ENCODE measurements at regions not wholly inside any gene's neighbourhood (a gene's known extent, or its start where the extent isn't known, plus 50 kb on each side); places are given as distances from the start of the nearest gene placed in this dataset.
"Not testable (repeated sequence)": the region's sequence is repeated elsewhere in the genome, so short reads cannot be mapped to it uniquely, and the experiment has no call there.

- H3K36me3 Mint-ChIP-seq = no peaks in the 10 kb centered on the region
- no peaks in the 10 kb centered on the region for H3K27me3 Mint-ChIP-seq
- H3K4me1 Mint-ChIP-seq = no peaks in the 10 kb centered on the region
- no peak overlapping the region for H3K4me3 Mint-ChIP-seq
- peaks cover 2 to 3% (median 2%) of the 10 kb centered on the region in 3 donors for H3K9me3 Mint-ChIP-seq
- no peak overlapping the region for H3K27ac Mint-ChIP-seq
These were observed 196.1 kb downstream of the TTC6 start for GRCh38 chr14:37791384-37792036.

GRCh38 chr14:37792124-37792523, 196.7 kb downstream of the TTC6 start:
- H3K4me1 Mint-ChIP-seq = no peaks in the 10 kb centered on the region
- H3K27ac Mint-ChIP-seq = no peak overlapping the region
- H3K4me3 Mint-ChIP-seq = no peak overlapping the region
- H3K36me3 Mint-ChIP-seq = no peaks in the 10 kb centered on the region
- no peaks in the 10 kb centered on the region for H3K27me3 Mint-ChIP-seq
- peaks cover 2 to 3% (median 2%) of the 10 kb centered on the region in 3 donors for H3K9me3 Mint-ChIP-seq

- Mint-ChIP-seq H3K27ac (no peak overlapping the region), H3K27me3 (no peaks in the 10 kb centered on the region), H3K4me3 (no peak overlapping the region), H3K9me3 (peaks cover 2 to 13% (median 2%) of the 10 kb centered on the region in 3 donors), H3K36me3 (no peaks in the 10 kb centered on the region), H3K4me1 (no peaks in the 10 kb centered on the region)
These were observed 201.4 kb downstream of the TTC6 start for GRCh38 chr14:37796703-37797416.

GRCh38 chr14:37797675-37798074, 202.2 kb downstream of the TTC6 start:
- peaks cover 2 to 13% (median 2%) of the 10 kb centered on the region in 3 donors for H3K9me3 Mint-ChIP-seq
- H3K4me1 Mint-ChIP-seq = no peaks in the 10 kb centered on the region
- H3K4me3 Mint-ChIP-seq = no peak overlapping the region
- no peaks in the 10 kb centered on the region for H3K27me3 Mint-ChIP-seq
- H3K27ac Mint-ChIP-seq = no peak overlapping the region
- H3K36me3 Mint-ChIP-seq = no peaks in the 10 kb centered on the region

GRCh38 chr14:37807722-37808121, 212.3 kb downstream of the TTC6 start:
- H3K4me1 Mint-ChIP-seq = peaks cover 0 to 1% (median 0%) of the 10 kb centered on the region in 3 donors
- no peak overlapping the region for H3K27ac Mint-ChIP-seq
- peaks cover 0 to 3% (median 3%) of the 10 kb centered on the region in 3 donors for H3K9me3 Mint-ChIP-seq
- H3K36me3 Mint-ChIP-seq = no peaks in the 10 kb centered on the region
- H3K27me3 Mint-ChIP-seq = no peaks in the 10 kb centered on the region
- no peak overlapping the region for H3K4me3 Mint-ChIP-seq

- Mint-ChIP-seq H3K27me3 (no peaks in the 10 kb centered on the region), H3K36me3 (no peaks in the 10 kb centered on the region), H3K9me3 (no peaks in the 10 kb centered on the region), H3K4me3 (no peak overlapping the region), H3K4me1 (peaks cover 0 to 1% (median 0%) of the 10 kb centered on the region in 3 donors), H3K27ac (no peak overlapping the region)
These were observed 214.8 kb downstream of the TTC6 start for GRCh38 chr14:37810094-37810801.

GRCh38 chr14:37813732-37814131, 218.3 kb downstream of the TTC6 start:
- Mint-ChIP-seq H3K36me3 (no peaks in the 10 kb centered on the region), H3K4me3 (no peak overlapping the region), H3K9me3 (no peaks in the 10 kb centered on the region), H3K27me3 (no peaks in the 10 kb centered on the region), H3K27ac (no peak overlapping the region), H3K4me1 (peaks cover 0 to 1% (median 0%) of the 10 kb centered on the region in 3 donors)

GRCh38 chr14:37816135-37816534, 220.7 kb downstream of the TTC6 start:
- Mint-ChIP-seq H3K4me1 (no peaks in the 10 kb centered on the region), H3K9me3 (peaks cover 0 to 7% (median 0%) of the 10 kb centered on the region in 3 donors), H3K27ac (no peak overlapping the region), H3K36me3 (no peaks in the 10 kb centered on the region), H3K4me3 (no peak overlapping the region), H3K27me3 (no peaks in the 10 kb centered on the region)

GRCh38 chr14:37816743-37817295, 221.4 kb downstream of the TTC6 start:
- H3K27me3 Mint-ChIP-seq = no peaks in the 10 kb centered on the region
- H3K4me1 Mint-ChIP-seq = no peaks in the 10 kb centered on the region
- peaks cover 0 to 7% (median 0%) of the 10 kb centered on the region in 3 donors for H3K9me3 Mint-ChIP-seq
- no peak overlapping the region for H3K4me3 Mint-ChIP-seq
- no peak overlapping the region for H3K27ac Mint-ChIP-seq
- no peaks in the 10 kb centered on the region for H3K36me3 Mint-ChIP-seq

- Mint-ChIP-seq H3K27me3 (no peaks in the 10 kb centered on the region), H3K4me3 (no peak overlapping the region), H3K36me3 (no peaks in the 10 kb centered on the region), H3K9me3 (peaks cover 0 to 7% (median 0%) of the 10 kb centered on the region in 3 donors), H3K4me1 (no peaks in the 10 kb centered on the region), H3K27ac (no peak overlapping the region)
These were observed 224.0 kb downstream of the TTC6 start for GRCh38 chr14:37819155-37820015.

- not testable (repeated sequence) for H3K27ac Mint-ChIP-seq, H3K4me1 Mint-ChIP-seq, H3K36me3 Mint-ChIP-seq, H3K9me3 Mint-ChIP-seq, H3K27me3 Mint-ChIP-seq, H3K4me3 Mint-ChIP-seq
These were observed 225.4 kb downstream of the TTC6 start for GRCh38 chr14:37820810-37821209.

GRCh38 chr14:37824939-37825712, 229.7 kb downstream of the TTC6 start:
- Mint-ChIP-seq H3K36me3 (no peaks in the 10 kb centered on the region), H3K27ac (no peak overlapping the region), H3K4me1 (no peaks in the 10 kb centered on the region), H3K27me3 (no peaks in the 10 kb centered on the region), H3K4me3 (no peak overlapping the region), H3K9me3 (peaks cover 0 to 11% (median 2%) of the 10 kb centered on the region in 3 donors)

GRCh38 chr14:37826869-37827268, 231.4 kb downstream of the TTC6 start:
- Mint-ChIP-seq H3K9me3 (peaks cover 0 to 13% (median 7%) of the 10 kb centered on the region in 3 donors), H3K4me3 (no peak overlapping the region), H3K36me3 (no peaks in the 10 kb centered on the region), H3K27ac (no peak overlapping the region), H3K4me1 (no peaks in the 10 kb centered on the region), H3K27me3 (no peaks in the 10 kb centered on the region)

- Mint-ChIP-seq H3K36me3 (no peaks in the 10 kb centered on the region), H3K27me3 (no peaks in the 10 kb centered on the region), H3K9me3 (peaks cover 0 to 26% (median 16%) of the 10 kb centered on the region in 3 donors)
These were observed 234.8 kb downstream of the TTC6 start for GRCh38 chr14:37830271-37830670.

More at GRCh38 chr14:37830271-37830670, 234.8 kb downstream of the TTC6 start:
- H3K4me3 Mint-ChIP-seq = no peak overlapping the region
- H3K27ac Mint-ChIP-seq = no peak overlapping the region
- H3K4me1 Mint-ChIP-seq = no peaks in the 10 kb centered on the region
